Epithelial cell of prostate (primary cell): ENCODE measurements at regions not wholly inside any gene's neighbourhood (a gene's known extent, or its start where the extent isn't known, plus 50 kb on each side); places are given as distances from the start of the nearest gene placed in this dataset.
A peak's percentile ranks its signal among the peaks of the same experiment; 100 is the strongest.

Experiments used
- DNase-seq: peaks from one replicate; pipeline ENCODE4 v3.0.0-alpha.2; 2011; ENCODE audit warnings: low read depth, low spot score
- H3K27ac ChIP-seq: fragments of 450-650 bp; 2 replicates; pipeline ENCODE4 v1.5.1; 2017; ENCODE audit warnings: mild to moderate bottlenecking

DNA sequence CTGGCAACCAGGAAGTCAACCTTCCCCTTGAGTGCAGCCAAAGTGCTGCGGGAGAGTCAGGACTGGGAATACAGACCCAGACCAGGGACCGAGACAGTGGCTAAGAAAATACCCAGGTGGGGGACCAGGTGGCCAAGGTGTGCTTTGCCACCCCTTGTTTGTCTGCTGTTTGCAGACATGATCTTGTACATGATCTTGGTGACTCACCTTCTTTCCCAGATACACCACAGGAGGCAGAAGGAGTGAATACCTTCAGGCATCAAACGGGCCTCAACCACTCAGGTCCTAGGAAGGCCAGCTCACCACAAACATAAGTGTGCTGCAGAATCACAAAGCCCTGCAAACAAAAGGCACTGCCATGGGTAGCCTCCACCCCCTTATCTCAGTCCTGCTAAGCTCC, 62.0 kb downstream of the CNGA2 start:
- H3K27ac ChIP-seq = no peak overlapping the region
- no peak for DNase-seq

DNA sequence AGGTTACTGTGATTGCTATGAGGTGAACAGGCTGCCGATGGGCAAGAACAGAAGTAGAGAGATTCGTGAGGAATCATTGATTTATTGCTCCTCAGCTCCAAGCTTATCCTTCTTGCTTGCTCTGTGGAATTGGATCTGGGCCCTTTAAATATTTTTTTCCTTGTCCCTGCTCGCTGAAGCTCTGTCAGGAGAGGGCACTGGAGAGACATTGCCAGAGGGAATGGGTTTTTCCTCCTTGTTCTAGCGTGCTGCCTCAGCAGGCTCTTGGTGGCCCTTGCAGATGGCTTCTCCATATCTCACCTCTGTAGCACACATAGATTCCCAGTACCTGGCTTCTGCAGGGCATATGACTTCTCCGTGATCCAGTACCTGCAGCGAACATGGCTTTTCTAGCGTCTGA, 67.4 kb downstream of the CNGA2 start:
- H3K27ac ChIP-seq = no peak overlapping the region
- no peak for DNase-seq

DNA sequence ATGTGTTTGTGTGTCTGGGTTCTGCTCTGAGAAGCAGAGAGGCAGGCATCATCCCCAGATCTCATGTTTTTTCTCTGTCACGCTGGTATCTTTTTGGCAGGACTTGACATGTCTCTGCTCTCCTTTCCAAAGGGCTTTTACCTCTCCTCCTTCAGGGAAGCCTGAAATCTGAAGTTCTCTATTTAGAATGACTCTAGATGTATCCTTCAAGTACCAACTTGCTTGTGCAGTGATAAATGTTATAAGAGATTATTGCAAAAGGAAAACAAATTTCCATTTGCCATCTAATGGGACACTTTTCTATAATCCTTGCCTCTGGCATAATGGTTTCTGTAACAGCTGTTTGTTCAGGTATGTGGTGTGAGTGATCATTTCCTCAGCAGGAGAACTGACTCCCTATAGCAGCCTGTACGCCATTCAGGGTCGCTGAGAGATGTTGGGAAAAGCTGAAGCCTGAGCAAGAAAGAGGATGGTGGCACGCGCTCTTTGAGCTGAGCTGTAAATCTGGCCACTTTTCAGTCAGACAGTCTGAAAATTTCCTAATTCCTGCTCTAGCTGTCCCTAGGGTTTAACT, 72.5 kb downstream of the CNGA2 start:
- no peak overlapping the region for H3K27ac ChIP-seq

DNA sequence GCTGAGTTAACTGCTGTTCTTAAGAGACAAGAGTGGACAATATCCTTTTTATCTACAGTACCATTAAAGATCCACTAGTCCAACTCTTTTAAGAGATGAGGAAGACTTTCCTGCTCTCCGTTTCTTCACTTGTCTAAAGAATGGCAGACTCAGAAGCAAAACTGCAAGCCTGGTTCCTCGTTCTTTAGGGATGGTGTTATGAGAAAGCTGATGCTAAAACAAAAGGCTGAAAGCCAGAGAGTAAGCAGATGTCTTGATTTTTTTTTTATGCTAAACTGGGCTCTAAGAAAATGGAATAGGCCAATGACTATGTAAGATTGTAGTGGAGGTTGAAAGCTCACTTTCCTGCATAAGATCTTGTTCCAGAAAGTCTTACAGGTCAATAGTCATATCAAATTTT, 78.1 kb downstream of the CNGA2 start:
- no peak overlapping the region for H3K27ac ChIP-seq
- DNase-seq = no peak

More for the DNA sequence above, 72.5 kb downstream of the CNGA2 start:
- DNase-seq = no peak

DNA sequence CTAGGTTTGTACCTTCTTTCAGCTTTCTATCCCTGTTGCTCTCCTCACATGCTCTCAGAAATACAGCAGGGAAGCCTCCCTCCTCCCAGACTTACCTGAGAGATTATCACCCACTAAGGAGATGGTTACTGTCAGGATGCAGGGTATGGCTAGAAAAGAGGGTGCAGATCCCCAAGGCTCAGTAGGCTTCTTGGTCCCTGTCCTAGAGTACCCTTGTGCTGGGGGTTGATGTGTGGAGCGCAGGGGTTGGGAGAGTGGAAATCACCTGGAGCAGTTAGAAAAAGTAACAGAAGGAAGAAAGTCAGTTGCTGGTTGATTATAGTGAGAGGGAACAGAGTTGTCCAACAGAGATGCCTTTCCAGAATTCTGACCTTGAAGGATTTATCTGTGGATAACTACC, 80.2 kb downstream of the CNGA2 start:
- no peak overlapping the region for H3K27ac ChIP-seq
- no peak for DNase-seq

DNA sequence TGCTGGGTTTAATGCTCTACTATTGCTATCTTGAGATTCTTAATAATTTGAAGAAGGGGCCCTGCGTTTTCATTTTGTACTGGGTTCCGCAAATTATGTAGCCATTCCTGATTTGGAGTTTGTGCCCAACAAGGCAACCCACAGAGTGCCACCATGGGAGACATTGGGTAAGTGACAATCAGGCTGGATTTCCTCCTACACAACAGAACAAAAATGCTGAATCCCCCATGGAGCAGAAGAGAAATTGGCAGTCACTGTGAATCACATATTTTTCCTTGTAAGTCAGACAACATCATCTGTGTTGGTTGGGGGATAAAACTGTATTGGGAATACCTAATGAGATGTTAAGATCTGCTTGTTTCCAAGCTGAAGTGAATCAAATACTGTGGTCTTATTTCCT, 80.9 kb downstream of the CNGA2 start:
- no peak overlapping the region for H3K27ac ChIP-seq
- no peak for DNase-seq

DNA sequence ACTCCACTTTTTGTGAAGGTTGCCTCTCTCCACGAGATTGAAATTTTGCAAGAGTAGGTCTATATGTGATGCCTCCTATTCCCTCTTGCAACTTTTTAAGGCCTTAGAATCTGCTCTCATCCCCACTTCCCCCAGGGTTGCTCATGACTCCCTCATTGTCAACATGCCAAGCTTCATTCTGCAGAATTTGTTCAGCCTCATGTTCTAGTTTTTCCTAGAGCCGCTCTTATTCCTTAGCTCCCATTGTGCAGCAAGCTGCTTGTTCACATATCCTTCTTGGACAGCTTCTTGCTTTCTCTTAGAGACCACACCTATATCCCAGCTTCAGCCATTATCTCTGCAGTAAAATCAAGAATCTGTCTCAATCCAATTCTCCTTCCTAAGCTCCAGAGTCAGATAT, 82.4 kb downstream of the CNGA2 start:
- DNase-seq = no peak
- H3K27ac ChIP-seq = no peak overlapping the region

DNA sequence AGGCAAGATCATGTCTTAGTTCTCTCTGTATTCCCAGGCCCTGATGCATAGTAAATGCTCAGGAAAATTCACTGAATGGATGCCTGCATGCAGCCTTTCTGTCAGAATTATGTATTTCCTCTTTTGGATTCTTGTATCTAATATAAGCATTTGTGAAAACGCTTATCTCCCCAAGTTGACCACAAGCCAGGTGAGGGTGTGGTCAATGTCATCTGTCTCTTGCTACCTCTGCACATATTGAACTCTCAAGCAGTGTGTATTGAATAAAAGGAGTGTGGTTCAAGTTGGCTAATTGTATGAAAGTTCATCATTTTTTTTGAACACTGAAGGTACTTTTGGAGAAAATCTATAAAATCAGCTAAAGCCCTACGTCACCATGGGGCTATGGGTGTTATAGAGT, 84.3 kb downstream of the CNGA2 start:
- no peak overlapping the region for H3K27ac ChIP-seq
- no peak for DNase-seq

DNA sequence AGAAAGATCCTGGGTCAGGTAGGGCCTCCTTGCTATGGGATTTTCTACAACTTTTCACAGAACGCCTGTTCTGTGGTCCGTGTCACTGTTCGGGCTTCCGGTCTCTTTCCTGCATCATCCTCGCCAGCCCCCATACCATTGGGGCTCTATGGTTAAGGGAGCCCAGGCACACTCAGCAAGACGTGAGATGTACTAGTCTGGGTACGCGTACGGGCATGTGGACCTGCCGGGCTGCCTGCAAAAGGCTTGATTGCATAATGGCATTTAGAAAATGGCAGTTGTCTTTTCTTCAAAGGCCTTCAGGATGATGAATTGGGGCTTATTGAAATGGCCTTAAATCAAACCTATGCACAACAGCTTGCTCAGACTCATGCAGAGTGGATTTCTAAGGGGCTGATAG, 86.7 kb downstream of the CNGA2 start:
- DNase-seq = no peak
- no peak overlapping the region for H3K27ac ChIP-seq

DNA sequence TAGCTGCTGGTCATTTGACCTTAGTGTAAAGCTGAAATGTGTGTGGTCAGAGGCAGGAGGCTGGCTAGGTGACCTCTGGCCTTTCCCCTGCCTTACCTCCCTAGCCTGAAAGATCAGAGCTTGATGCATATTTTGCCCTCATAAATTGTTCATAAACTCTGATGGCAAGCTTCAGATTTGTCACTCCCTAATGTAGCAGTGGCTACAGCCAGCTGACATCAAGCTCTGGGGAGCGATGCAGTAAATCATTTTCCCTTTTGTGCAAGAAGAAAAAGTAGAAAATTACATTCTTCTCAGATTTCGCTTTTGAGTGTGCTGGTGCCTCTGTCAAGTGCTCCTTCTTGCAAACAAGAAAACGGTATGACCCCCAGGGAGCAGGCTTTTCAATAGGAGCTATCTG, 87.7 kb upstream of the MAGEA4 start:
- H3K27ac ChIP-seq = no peak overlapping the region
- DNase-seq = no peak

DNA sequence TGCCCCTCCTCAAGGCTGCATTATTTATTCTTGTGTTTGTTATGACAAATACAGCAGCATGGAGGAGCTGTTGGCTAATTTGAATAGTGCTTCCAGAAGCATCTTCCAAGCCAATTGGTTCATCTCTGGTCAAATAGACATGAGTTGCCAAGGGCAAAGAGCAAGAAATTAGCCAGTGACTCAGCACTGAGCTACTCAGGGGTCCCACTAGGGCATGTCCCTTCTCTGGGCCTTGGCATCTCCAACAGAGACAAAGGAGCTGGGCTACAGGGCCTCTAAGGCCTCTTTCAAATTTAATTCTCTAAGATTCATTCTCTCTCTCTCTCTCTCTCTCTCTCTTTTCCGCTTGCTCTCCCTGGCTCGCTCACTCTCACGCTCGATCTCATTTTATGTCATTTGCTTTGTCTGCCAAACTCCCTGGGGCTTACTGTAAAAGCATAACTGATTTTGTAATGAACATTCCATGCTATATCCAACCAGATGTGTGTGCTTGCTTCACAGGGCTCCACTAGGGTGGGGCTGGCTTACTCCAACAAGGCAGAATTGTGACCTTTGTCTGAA, 86.7 kb upstream of the MAGEA4 start:
- peak; percentile 60 for DNase-seq
- peak overlapping the region; percentile 47 for H3K27ac ChIP-seq

DNA sequence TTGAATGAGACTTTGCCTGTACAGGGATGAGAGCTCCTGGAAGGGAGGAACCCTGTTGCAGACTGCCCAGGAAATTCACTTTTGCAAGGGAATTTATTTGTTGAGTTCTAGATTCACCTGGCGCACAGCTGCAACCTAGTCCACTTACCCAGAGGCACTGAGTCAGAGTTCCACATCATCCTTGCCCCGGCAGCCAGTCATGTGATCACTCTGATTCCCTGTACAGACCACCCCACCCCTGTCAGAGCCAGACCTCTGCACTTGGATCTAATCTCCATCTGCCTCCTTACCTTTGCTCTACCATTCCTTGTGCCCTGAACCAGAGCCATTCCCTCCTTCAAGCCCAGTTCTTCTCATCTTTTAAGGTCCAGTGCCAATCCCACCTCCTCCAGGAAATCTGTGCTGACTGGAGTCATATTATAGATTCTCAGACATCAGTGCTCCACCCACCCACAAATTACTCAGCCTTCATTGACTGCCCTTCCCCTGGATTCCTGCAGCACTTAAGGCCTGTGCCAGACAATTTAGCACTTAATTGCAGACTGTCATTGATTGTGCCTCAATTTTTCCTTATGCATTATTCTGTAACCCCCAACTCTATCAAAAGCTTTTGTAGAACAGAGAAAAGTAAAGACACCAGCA, 84.1 kb upstream of the MAGEA4 start:
- DNase-seq = no peak
- peak overlapping the region; percentile 32 for H3K27ac ChIP-seq

DNA sequence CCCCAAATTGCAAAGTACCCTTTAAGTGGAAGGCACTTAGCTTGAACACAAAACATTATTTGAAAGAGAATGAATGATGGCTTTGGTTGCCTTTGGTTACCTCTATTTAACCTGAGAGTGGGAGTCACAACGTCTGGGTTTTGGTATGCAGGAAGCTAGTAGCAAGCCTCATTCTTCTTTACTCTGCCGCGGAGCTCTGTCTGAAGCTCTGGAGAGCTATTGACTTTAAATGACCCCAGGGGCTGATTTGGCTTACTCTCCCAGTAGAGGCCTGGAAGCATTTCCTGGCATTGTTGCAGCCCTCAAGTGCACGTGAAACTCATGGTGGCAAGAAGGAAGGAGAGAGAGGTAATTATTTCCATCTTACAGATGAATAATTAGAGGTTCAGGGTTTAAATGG, 81.8 kb upstream of the MAGEA4 start:
- H3K27ac ChIP-seq = no peak overlapping the region
- DNase-seq = no peak

DNA sequence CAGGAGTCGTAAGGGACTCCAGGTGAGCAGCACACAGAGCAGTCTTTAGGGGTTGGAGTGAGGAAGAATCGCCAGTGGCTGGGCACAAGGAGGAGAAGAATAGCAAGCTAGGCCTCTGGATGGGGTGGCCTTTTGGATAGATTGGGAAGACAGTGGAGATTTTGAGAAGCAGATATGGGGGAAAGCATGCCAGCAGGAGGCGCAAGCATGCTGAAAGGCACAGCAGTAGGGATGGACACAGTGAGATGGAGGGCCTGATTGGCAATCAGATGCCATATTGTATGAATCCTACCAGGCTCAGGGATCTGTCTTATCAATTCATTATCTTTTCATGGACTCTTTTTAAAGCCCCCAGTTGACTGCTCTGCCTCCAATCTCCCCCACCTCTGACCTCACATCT, 60.4 kb upstream of the MAGEA4 start:
- no peak overlapping the region for H3K27ac ChIP-seq
- no peak for DNase-seq

DNA sequence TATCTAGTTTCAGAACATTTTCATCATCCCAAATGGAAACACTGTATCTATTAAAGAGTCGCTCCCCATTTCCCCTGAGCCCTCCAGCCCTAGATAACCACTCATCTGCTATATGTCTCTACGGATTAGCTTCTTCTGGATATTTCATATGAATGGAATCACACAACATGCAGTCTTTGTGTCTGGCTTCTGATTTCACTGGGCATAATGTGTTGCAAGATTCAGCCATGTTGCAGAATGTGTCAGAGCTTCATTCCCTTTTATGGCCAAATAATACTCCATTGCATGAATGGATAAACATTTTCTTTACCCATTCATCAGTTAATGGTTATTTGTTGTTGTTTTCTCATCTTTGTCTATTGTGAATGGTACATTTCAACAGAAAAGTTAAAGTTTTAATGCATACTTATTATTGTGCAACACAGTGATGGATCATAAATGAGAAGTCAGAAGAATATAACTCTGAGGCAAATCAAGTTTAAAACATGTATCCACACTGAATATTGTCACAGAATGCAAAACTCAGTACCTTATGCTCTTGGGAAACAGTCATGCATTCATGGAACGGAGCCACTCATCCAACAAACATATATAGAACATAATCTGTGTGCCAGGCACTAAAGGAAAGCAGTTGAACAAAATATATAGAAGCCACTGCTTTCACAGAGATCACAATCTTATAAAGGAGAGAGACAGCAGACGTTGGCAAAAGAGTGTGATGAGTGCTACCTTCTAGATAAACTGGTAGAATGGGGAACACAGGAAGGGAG, 57.8 kb upstream of the MAGEA4 start:
- no peak for DNase-seq
- H3K27ac ChIP-seq = no peak overlapping the region

DNA sequence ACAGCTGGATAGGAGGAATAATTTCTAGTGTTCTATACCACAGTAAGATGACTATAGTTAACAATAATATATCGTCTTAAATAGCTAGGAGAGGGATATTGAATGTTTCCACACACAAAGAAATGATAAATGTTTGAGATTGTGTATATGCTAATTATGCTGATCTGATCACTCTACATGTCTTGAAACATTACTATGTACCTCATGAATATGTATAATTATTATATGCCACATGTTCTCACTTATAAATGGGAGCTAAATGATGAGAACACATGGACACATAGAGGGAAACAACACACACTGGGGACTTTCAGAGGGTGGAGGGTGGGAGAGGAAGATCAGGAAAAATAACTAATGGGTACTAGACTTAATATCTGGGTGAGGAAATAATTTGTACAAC, 53.2 kb upstream of the MAGEA4 start:
- no peak for DNase-seq
- no peak overlapping the region for H3K27ac ChIP-seq

DNA sequence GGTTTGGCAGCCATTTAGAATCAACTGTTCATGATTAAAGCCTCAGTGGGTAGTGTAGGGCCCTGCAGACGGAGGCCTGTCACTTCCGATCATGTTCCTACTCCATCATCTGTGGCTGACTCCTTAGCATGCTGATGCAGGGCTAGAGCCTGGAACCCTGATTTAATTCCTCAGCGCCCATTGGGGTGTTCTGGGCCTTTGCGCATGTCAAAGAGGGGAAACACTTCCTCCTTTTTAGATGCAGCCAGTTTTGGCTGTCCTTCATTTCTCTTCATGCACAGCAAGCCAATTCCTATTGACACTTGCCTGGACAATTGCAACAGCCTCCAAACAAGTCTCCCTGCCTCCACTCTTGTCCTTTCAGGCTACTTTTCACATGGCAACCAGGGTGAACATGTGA, 51.9 kb upstream of the MAGEA4 start:
- no peak for DNase-seq
- no peak overlapping the region for H3K27ac ChIP-seq
